ENCODE measurements at regions not wholly inside any gene's neighbourhood (a gene's known extent, or its start where the extent isn't known, plus 50 kb on each side); places are given as distances from the start of the nearest gene placed in this dataset.

GRCh38 chr5:38193015-38193581, 65.3 kb upstream of the EGFLAM start:
- Histone ChIP-seq H3K9me3 (ENCODE audit: insufficient read depth, low read length) (no peaks in the 10 kb centered on the region), H3K4me1 (ENCODE audit: low read length) (peaks cover 6% of the 10 kb centered on the region; the same call in 1 of the 2 replicates), H3K27ac (ENCODE audit: low read length) (no peak overlapping the region), H4K20me1 (ENCODE audit: insufficient read depth, low read length) (no peaks in the 10 kb centered on the region), H3K27me3 (ENCODE audit: low read depth, low read length) (no peaks in the 10 kb centered on the region), H3K79me2 (ENCODE audit: low read length) (no peaks in the 10 kb centered on the region), H3K9ac (ENCODE audit: low read length) (no peak overlapping the region), H3K36me3 (replicated peaks; ENCODE audit: low read depth, low read length) (no peaks in the 10 kb centered on the region), H3K4me2 (ENCODE audit: low read length) (peak overlapping the region; percentile 60), H3K4me3 (ENCODE audit: low read length) (peak overlapping the region; percentile 36; the same call in 1 of the 2 replicates), H2AFZ (ENCODE audit: low read depth, low read length) (peak overlapping the region; percentile 64; the same call in 1 of the 2 replicates)
- no peak for TF ChIP-seq EZH2phosphoT487 (IDR thresholded peaks at IDR 0.05; ENCODE audit: low read depth)
- TF ChIP-seq, protein P1, sequence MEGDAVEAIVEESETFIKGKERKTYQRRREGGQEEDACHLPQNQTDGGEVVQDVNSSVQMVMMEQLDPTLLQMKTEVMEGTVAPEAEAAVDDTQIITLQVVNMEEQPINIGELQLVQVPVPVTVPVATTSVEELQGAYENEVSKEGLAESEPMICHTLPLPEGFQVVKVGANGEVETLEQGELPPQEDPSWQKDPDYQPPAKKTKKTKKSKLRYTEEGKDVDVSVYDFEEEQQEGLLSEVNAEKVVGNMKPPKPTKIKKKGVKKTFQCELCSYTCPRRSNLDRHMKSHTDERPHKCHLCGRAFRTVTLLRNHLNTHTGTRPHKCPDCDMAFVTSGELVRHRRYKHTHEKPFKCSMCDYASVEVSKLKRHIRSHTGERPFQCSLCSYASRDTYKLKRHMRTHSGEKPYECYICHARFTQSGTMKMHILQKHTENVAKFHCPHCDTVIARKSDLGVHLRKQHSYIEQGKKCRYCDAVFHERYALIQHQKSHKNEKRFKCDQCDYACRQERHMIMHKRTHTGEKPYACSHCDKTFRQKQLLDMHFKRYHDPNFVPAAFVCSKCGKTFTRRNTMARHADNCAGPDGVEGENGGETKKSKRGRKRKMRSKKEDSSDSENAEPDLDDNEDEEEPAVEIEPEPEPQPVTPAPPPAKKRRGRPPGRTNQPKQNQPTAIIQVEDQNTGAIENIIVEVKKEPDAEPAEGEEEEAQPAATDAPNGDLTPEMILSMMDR (IDR thresholded peaks at IDR 0.05; ENCODE audit: low read depth, low read length) = peak; percentile 75

DNA sequence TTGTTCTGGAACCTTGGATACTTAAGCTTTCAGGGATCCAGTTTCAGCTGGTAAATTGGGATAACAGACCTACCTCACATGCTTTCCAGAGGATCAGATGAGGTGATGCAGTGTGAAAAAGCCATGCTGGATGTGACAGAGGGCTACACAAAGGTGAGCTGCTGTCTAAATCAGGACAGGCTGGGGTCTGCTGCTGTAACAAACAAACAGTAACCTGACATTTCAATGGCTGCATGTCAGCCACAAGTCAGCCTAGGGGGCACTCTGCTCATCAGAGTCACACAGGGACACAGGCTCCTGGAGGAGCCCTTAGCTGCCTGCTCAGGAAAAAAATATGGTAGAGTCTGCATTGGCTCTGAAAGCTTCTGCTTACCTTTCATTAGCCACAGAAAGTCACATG, 66.7 kb upstream of the EGFLAM start:
- H3K27me3 ChIP-seq (ENCODE audit: low read depth, low read length) = no peaks in the 10 kb centered on the region
- H2AFZ ChIP-seq (ENCODE audit: low read depth, low read length) = no peak overlapping the region

DNA sequence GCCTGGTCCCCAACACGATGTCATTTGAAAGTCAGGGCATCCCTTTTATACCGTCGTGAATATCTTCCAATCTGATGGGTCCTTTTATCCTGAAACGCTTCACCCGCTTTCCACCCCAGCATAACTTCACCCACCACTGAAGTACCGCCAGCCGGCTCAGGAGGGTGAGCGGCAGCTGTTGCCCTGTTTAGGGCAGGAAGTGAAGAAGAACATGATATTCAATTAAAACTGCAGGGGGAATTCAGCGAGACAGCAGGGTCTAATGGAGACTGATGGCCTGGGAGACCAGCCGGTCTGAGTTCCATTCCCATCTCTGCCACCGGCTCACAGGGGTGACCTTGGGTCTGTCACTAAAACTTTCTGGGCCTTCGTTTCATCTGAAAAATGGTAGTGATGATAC, 68.2 kb upstream of the EGFLAM start:
- H3K79me2 ChIP-seq (ENCODE audit: low read length) = no peaks in the 10 kb centered on the region
- no peak overlapping the region for H2AFZ ChIP-seq (ENCODE audit: low read depth, low read length)
- H3K27ac ChIP-seq (ENCODE audit: low read length) = no peak overlapping the region
- no peak overlapping the region for H3K9ac ChIP-seq (ENCODE audit: low read length)
- H3K4me2 ChIP-seq (ENCODE audit: low read length) = no peak overlapping the region
- H3K36me3 ChIP-seq (replicated peaks; ENCODE audit: low read depth, low read length) = no peaks in the 10 kb centered on the region
- no peaks in the 10 kb centered on the region for H3K9me3 ChIP-seq (ENCODE audit: insufficient read depth, low read length)
- H3K4me1 ChIP-seq (ENCODE audit: low read length) = peaks cover 15% of the 10 kb centered on the region
- no peaks in the 10 kb centered on the region for H4K20me1 ChIP-seq (ENCODE audit: insufficient read depth, low read length)
- H3K27me3 ChIP-seq (ENCODE audit: low read depth, low read length) = no peaks in the 10 kb centered on the region
- H3K4me3 ChIP-seq (ENCODE audit: low read length) = no peak overlapping the region
- TF ChIP-seq, protein P1 (IDR thresholded peaks at IDR 0.05; ENCODE audit: low read depth, low read length) = no peak
- no peak for TF ChIP-seq EZH2phosphoT487 (IDR thresholded peaks at IDR 0.05; ENCODE audit: low read depth)

More for the DNA sequence above, 66.7 kb upstream of the EGFLAM start:
- Histone ChIP-seq H3K36me3 (replicated peaks; ENCODE audit: low read depth, low read length) (no peaks in the 10 kb centered on the region), H3K4me3 (ENCODE audit: low read length) (no peak overlapping the region), H3K4me1 (ENCODE audit: low read length) (peaks cover 15% of the 10 kb centered on the region), H3K4me2 (ENCODE audit: low read length) (no peak overlapping the region), H4K20me1 (ENCODE audit: insufficient read depth, low read length) (no peaks in the 10 kb centered on the region), H3K9ac (ENCODE audit: low read length) (no peak overlapping the region), H3K27ac (ENCODE audit: low read length) (no peak overlapping the region), H3K9me3 (ENCODE audit: insufficient read depth, low read length) (no peaks in the 10 kb centered on the region), H3K79me2 (ENCODE audit: low read length) (no peaks in the 10 kb centered on the region)
- TF ChIP-seq, protein P1 (IDR thresholded peaks at IDR 0.05; ENCODE audit: low read depth, low read length) = no peak
- TF ChIP-seq EZH2phosphoT487 (IDR thresholded peaks at IDR 0.05; ENCODE audit: low read depth) = no peak

DNA sequence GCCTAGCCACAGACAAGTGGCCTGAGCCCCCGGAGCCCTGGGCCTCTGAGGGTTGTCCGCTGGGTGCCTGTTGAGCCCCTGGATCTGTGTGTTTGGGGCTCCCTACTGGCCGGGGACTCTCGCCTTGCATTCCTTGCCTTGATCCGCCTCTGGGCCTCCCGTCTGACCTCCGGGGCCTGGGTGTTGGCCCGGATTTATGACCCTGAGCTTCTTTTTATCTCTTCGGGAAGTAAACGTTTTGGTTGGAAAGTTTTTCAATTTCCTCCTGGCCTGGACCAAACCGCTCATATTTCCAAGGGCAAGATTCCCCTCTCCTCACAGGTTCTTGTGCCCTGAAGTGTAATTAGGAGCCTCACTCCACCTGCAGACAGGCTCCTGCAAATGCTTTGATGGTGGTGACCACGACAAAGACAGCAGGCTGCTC, 69.3 kb upstream of the EGFLAM start:
- Histone ChIP-seq H3K4me3 (ENCODE audit: low read length) (no peak overlapping the region), H3K4me2 (ENCODE audit: low read length) (no peak overlapping the region), H2AFZ (ENCODE audit: low read depth, low read length) (no peak overlapping the region), H3K27me3 (ENCODE audit: low read depth, low read length) (no peaks in the 10 kb centered on the region), H3K4me1 (ENCODE audit: low read length) (peaks cover 12% of the 10 kb centered on the region), H3K9ac (ENCODE audit: low read length) (no peak overlapping the region), H3K27ac (ENCODE audit: low read length) (no peak overlapping the region), H3K9me3 (ENCODE audit: insufficient read depth, low read length) (no peaks in the 10 kb centered on the region), H3K36me3 (replicated peaks; ENCODE audit: low read depth, low read length) (no peaks in the 10 kb centered on the region), H3K79me2 (ENCODE audit: low read length) (no peaks in the 10 kb centered on the region), H4K20me1 (ENCODE audit: insufficient read depth, low read length) (no peaks in the 10 kb centered on the region)
- TF ChIP-seq, protein P1 (IDR thresholded peaks at IDR 0.05; ENCODE audit: low read depth, low read length) = no peak
- TF ChIP-seq EZH2phosphoT487 (IDR thresholded peaks at IDR 0.05; ENCODE audit: low read depth) = no peak

All from OCI-LY3 (cell line).